Naive thymus-derived CD4-positive, alpha-beta T cell (primary cell): ENCODE measurements at regions not wholly inside any gene's neighbourhood (a gene's known extent, or its start where the extent isn't known, plus 50 kb on each side); places are given as distances from the start of the nearest gene placed in this dataset.

Experiments
- ATAC-seq: fragments of 150-1000 bp; cut with Tn5 transposase; 2 replicates; pipeline ENCODE4 v1.10.0; 2021; ENCODE audit warnings: mild to moderate bottlenecking, moderate library complexity
- CTCF ChIA-PET: fragments of 350-600 bp; sonication (Branson Sonifier 250); formaldehyde crosslinking; loops from one replicate; lab custom pipeline; 2021; ENCODE audit warnings: antibody characterized with exemption; lab: Charles Lee
- POLR2A ChIA-PET: fragments of 350-600 bp; sonication (Branson Sonifier 250); formaldehyde crosslinking; loops from one replicate; lab custom pipeline; 2021; ENCODE audit warnings: antibody characterized with exemption, inconsistent platforms; lab: Charles Lee
- DNase-seq, 9 donors: peaks; one replicate each; pipeline versions ENCODE4 v3.0.0 to v3.0.0-alpha.2; 2020 to 2022; ENCODE audit warnings: mixed read lengths in 1 of 9
- H3K27ac ChIP-seq: one replicate; pipeline ENCODE4 v1.7.0; 2013; ENCODE audit warnings: mild to moderate bottlenecking, low read depth, low read length, moderate library complexity
- H3K27me3 ChIP-seq, 2 donors: one replicate each; pipeline ENCODE4 v1.7.0; 2013; ENCODE audit warnings: low read length in 2 of 2, mild to moderate bottlenecking in 2 of 2, moderate library complexity in 2 of 2; ENCODE audit not compliant: control insufficient read depth in 2 of 2, insufficient read depth in 2 of 2
- H3K36me3 ChIP-seq, 3 experiments: 1 replicate in 2 of 3; 2 replicates in 1 of 3; pipeline ENCODE4 v1.7.0; 2013; ENCODE audit warnings: low read length in 3 of 3, mild to moderate bottlenecking in 3 of 3, moderate library complexity in 1 of 3; ENCODE audit not compliant: insufficient read depth in 3 of 3, control insufficient read depth in 2 of 3
- H3K4me1 ChIP-seq, 2 donors: one replicate each; pipeline ENCODE4 v1.7.0; 2013; ENCODE audit warnings: low read length in 2 of 2, mild to moderate bottlenecking in 2 of 2, moderate library complexity in 1 of 2; ENCODE audit not compliant: control insufficient read depth in 2 of 2, insufficient read depth in 2 of 2
- H3K4me3 ChIP-seq: 2 replicates; pipeline ENCODE4 v1.7.0; 2013; ENCODE audit warnings: mild to moderate bottlenecking, low read length
- H3K9me3 ChIP-seq, 3 experiments: 1 replicate in 2 of 3; 2 replicates in 1 of 3; pipeline ENCODE4 v1.7.0; 2013; ENCODE audit warnings: low read length in 3 of 3; ENCODE audit not compliant: control insufficient read depth in 2 of 3
- H3K27ac Mint-ChIP-seq, 9 donors: one replicate each; pipeline ENCODE4 v1.8.0; 2020 to 2022; ENCODE audit warnings: mixed read lengths in 9 of 9, mild to moderate bottlenecking in 8 of 9, moderate library complexity in 5 of 9, inconsistent platforms in 2 of 9
- H3K27me3 Mint-ChIP-seq, 5 donors: one replicate each; pipeline ENCODE4 v1.8.0; 2021 to 2022; ENCODE audit warnings: mixed read lengths in 5 of 5, mild to moderate bottlenecking in 1 of 5
- H3K36me3 Mint-ChIP-seq, 5 donors: one replicate each; pipeline ENCODE4 v1.8.0; 2020 to 2022; ENCODE audit warnings: mixed read lengths in 5 of 5, mild to moderate bottlenecking in 3 of 5, inconsistent platforms in 1 of 5
- H3K4me1 Mint-ChIP-seq, 7 donors: one replicate each; pipeline ENCODE4 v1.8.0; 2020 to 2022; ENCODE audit warnings: mixed read lengths in 7 of 7, mild to moderate bottlenecking in 3 of 7, inconsistent platforms in 1 of 7
- H3K4me3 Mint-ChIP-seq, 10 donors: one replicate each; pipeline ENCODE4 v1.8.0; 2020 to 2022; ENCODE audit warnings: mild to moderate bottlenecking in 10 of 10, mixed read lengths in 10 of 10, moderate library complexity in 6 of 10, inconsistent platforms in 2 of 10
- H3K9me3 Mint-ChIP-seq, 11 donors: one replicate each; pipeline ENCODE4 v1.8.0; 2020 to 2022; ENCODE audit warnings: mixed read lengths in 11 of 11, mild to moderate bottlenecking in 4 of 11, inconsistent platforms in 1 of 11, moderate library complexity in 1 of 11
- intact Hi-C, 2 donors: fragments of 100-400 bp; cut with micrococcal nuclease; formaldehyde crosslinking; loops; one replicate each; pipeline ENCODE4 v1.15.1; 2023

DNA sequence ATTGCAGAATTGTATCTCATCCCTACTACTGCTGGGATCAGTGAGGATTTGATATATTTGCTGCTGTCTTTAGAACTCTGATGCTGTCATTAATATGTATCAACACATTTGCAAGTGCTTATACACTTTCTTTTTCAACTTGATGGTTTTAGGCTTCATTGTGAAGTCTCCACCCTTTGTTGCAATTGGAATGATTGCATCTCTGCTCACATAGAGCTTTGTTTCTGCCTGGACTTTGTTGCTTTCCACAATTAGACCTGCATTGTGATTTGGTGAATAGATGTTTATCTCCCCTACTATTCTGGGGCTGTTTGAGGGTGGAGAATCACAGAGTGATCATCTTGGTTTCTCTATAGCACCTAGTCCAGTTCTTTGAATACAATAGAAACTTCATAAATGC is 666.7 kb downstream of the EPM2A start:
- Mint-ChIP-seq H3K36me3 (no peaks in the 10 kb centered on the region), H3K9me3 (peaks cover 0 to 4% (median 0%) of the 10 kb centered on the region in 11 donors), H3K27me3 (peaks cover 11 to 30% (median 16%) of the 10 kb centered on the region in 5 donors), H3K4me3 (no peak overlapping the region), H3K27ac (no peak overlapping the region), H3K4me1 (no peaks in the 10 kb centered on the region)
- Histone ChIP-seq H3K27ac (no peak overlapping the region), H3K36me3 (no peaks in the 10 kb centered on the region), H3K9me3 (no peaks in the 10 kb centered on the region), H3K4me1 (no peaks in the 10 kb centered on the region), H3K27me3 (no peaks in the 10 kb centered on the region), H3K4me3 (no peak overlapping the region)
- ATAC-seq: no peak
- ChIA-PET POLR2A (no interaction called here), CTCF (no interaction called here)
- DNase-seq: no peak
- intact Hi-C loops: no loop called here

DNA sequence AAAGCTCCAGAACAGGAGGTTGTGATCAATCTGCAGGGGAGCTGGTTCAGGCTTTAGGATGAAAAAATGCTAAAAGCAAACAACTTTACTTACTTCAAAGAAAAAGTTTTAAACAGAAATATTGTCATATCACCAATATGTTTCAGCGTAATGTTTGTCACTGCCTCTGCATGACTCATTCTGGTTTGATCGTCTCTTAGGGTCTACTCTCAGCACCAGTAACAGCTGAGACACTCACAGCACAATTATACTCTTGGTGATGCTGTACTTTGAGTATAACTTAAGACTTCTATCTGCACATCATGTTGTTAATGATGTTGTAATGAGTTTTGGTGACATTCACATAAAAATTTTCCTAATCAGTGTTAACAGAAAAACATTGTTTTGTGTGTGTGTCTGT is 665.4 kb downstream of the EPM2A start:
- ChIA-PET POLR2A (no interaction called here), CTCF (no interaction called here)
- no peak overlapping the region for H3K27ac Mint-ChIP-seq
- H3K4me1 Mint-ChIP-seq: no peaks in the 10 kb centered on the region
- DNase-seq (no peak), ATAC-seq (no peak)
- H3K4me3 ChIP-seq: no peak overlapping the region
- H3K9me3 ChIP-seq: no peaks in the 10 kb centered on the region
- no peaks in the 10 kb centered on the region for H3K36me3 ChIP-seq
- intact Hi-C loops: no loop called here
- no peaks in the 10 kb centered on the region for H3K4me1 ChIP-seq
- no peaks in the 10 kb centered on the region for H3K36me3 Mint-ChIP-seq
- H3K27ac ChIP-seq: no peak overlapping the region
- peaks cover 0 to 7% (median 0%) of the 10 kb centered on the region in 11 donors for H3K9me3 Mint-ChIP-seq
- H3K4me3 Mint-ChIP-seq: no peak overlapping the region
- no peaks in the 10 kb centered on the region for H3K27me3 ChIP-seq
- peaks cover 13 to 41% (median 22%) of the 10 kb centered on the region in 5 donors for H3K27me3 Mint-ChIP-seq

- no peak for ATAC-seq
- H3K36me3 ChIP-seq: no peaks in the 10 kb centered on the region
- ChIA-PET CTCF (no interaction called here), POLR2A (no interaction called here)
- no peaks in the 10 kb centered on the region for H3K27me3 ChIP-seq
- intact Hi-C loops: no loop called here
- peaks cover 7 to 41% (median 26%) of the 10 kb centered on the region in 5 donors for H3K27me3 Mint-ChIP-seq
- no peak for DNase-seq
- peaks cover 0 to 7% (median 0%) of the 10 kb centered on the region in 11 donors for H3K9me3 Mint-ChIP-seq
- H3K4me3 Mint-ChIP-seq: no peak overlapping the region
- H3K27ac ChIP-seq: no peak overlapping the region
- H3K27ac Mint-ChIP-seq: no peak overlapping the region
- H3K9me3 ChIP-seq: no peaks in the 10 kb centered on the region
- no peaks in the 10 kb centered on the region for H3K4me1 Mint-ChIP-seq
- H3K4me1 ChIP-seq: no peaks in the 10 kb centered on the region
- no peaks in the 10 kb centered on the region for H3K36me3 Mint-ChIP-seq
- no peak overlapping the region for H3K4me3 ChIP-seq
Measured at GRCh38 chr6:145070791-145071190, 664.5 kb downstream of the EPM2A start.

GRCh38 chr6:145071836-145072235 is 663.5 kb downstream of the EPM2A start:
- Histone ChIP-seq H3K4me3 (no peak overlapping the region), H3K27ac (no peak overlapping the region), H3K27me3 (no peaks in the 10 kb centered on the region), H3K36me3 (no peaks in the 10 kb centered on the region), H3K4me1 (no peaks in the 10 kb centered on the region), H3K9me3 (no peaks in the 10 kb centered on the region)
- intact Hi-C loops: no loop called here
- Mint-ChIP-seq H3K4me1 (no peaks in the 10 kb centered on the region), H3K4me3 (no peak overlapping the region), H3K27ac (no peak overlapping the region), H3K9me3 (peaks cover 0 to 7% (median 0%) of the 10 kb centered on the region in 11 donors), H3K36me3 (no peaks in the 10 kb centered on the region), H3K27me3 (peaks cover 4 to 33% (median 26%) of the 10 kb centered on the region in 5 donors)
- POLR2A ChIA-PET: no interaction called here
- CTCF ChIA-PET: no interaction called here
- no peak for ATAC-seq
- DNase-seq: no peak

DNA sequence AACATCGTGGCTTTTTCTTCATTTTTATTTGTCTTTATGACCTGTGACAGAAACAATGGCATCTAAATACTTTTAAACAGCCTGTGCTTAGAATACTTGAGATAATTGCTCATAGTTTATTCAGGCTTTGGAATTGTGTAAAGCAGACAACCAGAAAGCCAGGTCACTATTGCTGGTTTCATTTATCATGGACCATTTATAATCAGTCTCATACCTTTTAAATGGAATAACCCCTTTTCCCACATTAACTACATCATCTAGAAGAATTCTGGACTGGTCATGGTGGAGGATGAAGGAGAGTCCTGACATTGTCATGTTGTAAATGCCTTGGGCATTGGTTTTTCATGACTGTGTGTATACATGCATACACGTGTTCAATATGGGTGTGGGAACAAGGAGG is 661.5 kb downstream of the EPM2A start:
- no peak for ATAC-seq
- intact Hi-C loops: no loop called here
- Mint-ChIP-seq H3K9me3 (peaks cover 0 to 7% (median 0%) of the 10 kb centered on the region in 11 donors), H3K27me3 (peaks cover 2 to 31% (median 22%) of the 10 kb centered on the region in 5 donors), H3K27ac (no peak overlapping the region), H3K4me1 (no peaks in the 10 kb centered on the region), H3K4me3 (no peak overlapping the region), H3K36me3 (no peaks in the 10 kb centered on the region)
- H3K36me3 ChIP-seq: no peaks in the 10 kb centered on the region
- ChIA-PET CTCF (no interaction called here), POLR2A (no interaction called here)
- no peak for DNase-seq
- no peak overlapping the region for H3K4me3 ChIP-seq
- H3K27me3 ChIP-seq: no peaks in the 10 kb centered on the region
- H3K9me3 ChIP-seq: no peaks in the 10 kb centered on the region
- no peak overlapping the region for H3K27ac ChIP-seq
- H3K4me1 ChIP-seq: no peaks in the 10 kb centered on the region

DNA sequence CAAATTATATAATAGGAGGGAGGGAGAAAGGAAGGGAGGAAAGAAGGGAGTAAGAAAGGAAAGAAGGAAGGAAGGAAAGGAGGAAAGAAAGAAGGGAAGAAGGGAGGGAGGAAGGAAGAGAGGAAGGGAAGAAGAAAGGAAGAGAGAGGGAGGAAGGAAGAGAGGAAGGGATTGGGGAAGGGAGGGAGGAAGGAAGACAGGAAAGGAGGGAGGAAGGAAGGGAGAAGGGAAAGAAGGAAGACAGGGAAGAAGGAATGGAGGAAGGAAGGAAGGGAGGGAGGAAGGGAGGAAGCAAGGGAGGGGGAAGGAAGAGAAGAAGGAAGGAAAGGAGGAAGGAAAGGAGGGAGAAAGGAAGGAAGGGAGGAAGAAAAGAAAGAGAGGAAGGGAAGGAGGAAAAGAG is 660.5 kb downstream of the EPM2A start:
- Mint-ChIP-seq H3K9me3 (peaks cover 0 to 7% (median 0%) of the 10 kb centered on the region in 11 donors), H3K4me1 (no peaks in the 10 kb centered on the region), H3K36me3 (no peaks in the 10 kb centered on the region), H3K4me3 (no peak overlapping the region), H3K27me3 (peaks cover 2 to 25% (median 22%) of the 10 kb centered on the region in 5 donors), H3K27ac (no peak overlapping the region)
- intact Hi-C loops: no loop called here
- Histone ChIP-seq H3K9me3 (no peaks in the 10 kb centered on the region), H3K4me3 (no peak overlapping the region), H3K27me3 (no peaks in the 10 kb centered on the region), H3K4me1 (no peaks in the 10 kb centered on the region), H3K36me3 (no peaks in the 10 kb centered on the region), H3K27ac (no peak overlapping the region)
- ATAC-seq: no peak
- no peak for DNase-seq
- CTCF ChIA-PET: no interaction called here
- POLR2A ChIA-PET: no interaction called here

- intact Hi-C loops: no loop called here
Measured at GRCh38 chr6:145075425-145075824, 659.9 kb downstream of the EPM2A start.

More at GRCh38 chr6:145075425-145075824, 659.9 kb downstream of the EPM2A start:
- Mint-ChIP-seq H3K27me3 (peaks cover 0 to 25% (median 19%) of the 10 kb centered on the region in 5 donors), H3K4me1 (no peaks in the 10 kb centered on the region), H3K9me3 (peaks cover 0 to 7% (median 0%) of the 10 kb centered on the region in 11 donors), H3K4me3 (no peak overlapping the region), H3K36me3 (no peaks in the 10 kb centered on the region), H3K27ac (no peak overlapping the region)
- ATAC-seq: no peak
- no peaks in the 10 kb centered on the region for H3K9me3 ChIP-seq
- ChIA-PET POLR2A (no interaction called here), CTCF (no interaction called here)
- no peaks in the 10 kb centered on the region for H3K36me3 ChIP-seq
- no peak overlapping the region for H3K4me3 ChIP-seq
- H3K4me1 ChIP-seq: no peaks in the 10 kb centered on the region
- DNase-seq: no peak
- H3K27me3 ChIP-seq: no peaks in the 10 kb centered on the region
- H3K27ac ChIP-seq: no peak overlapping the region
